CD4-positive, alpha-beta memory T cell (primary cell): ENCODE measurements at regions not wholly inside any gene's neighbourhood (a gene's known extent, or its start where the extent isn't known, plus 50 kb on each side); places are given as distances from the start of the nearest gene placed in this dataset.

ENCODE experiments used
- CTCF ChIA-PET: fragments of 350-600 bp; sonication (Branson Sonifier 250); formaldehyde crosslinking; loops from one replicate; lab custom pipeline; 2021; ENCODE audit warnings: inconsistent platforms; ENCODE audit not compliant: partially characterized antibody; lab: Charles Lee
- POLR2A ChIA-PET: fragments of 350-600 bp; sonication (Branson Sonifier 250); formaldehyde crosslinking; loops from one replicate; lab custom pipeline; 2021; ENCODE audit not compliant: partially characterized antibody; lab: Charles Lee
- DNase-seq, 5 donors: peaks; one replicate each; pipeline versions ENCODE4 v3.0.0 to v3.0.0-alpha.2; 2020 to 2022; ENCODE audit warnings: mixed read lengths in 1 of 5
- H3K27ac ChIP-seq: one replicate; pipeline ENCODE4 v1.7.0; 2013; ENCODE audit warnings: low read depth, low read length
- H3K27me3 ChIP-seq: 2 replicates; pipeline ENCODE4 v1.7.0; 2013; ENCODE audit warnings: mild to moderate bottlenecking, low read length, moderate library complexity; ENCODE audit not compliant: insufficient read depth
- H3K36me3 ChIP-seq: 2 replicates; pipeline ENCODE4 v1.7.0; 2013; ENCODE audit warnings: mild to moderate bottlenecking, low read length, moderate library complexity; ENCODE audit not compliant: insufficient read depth
- H3K4me1 ChIP-seq: 2 replicates; pipeline ENCODE4 v1.7.0; 2013; ENCODE audit warnings: mild to moderate bottlenecking, low read length, moderate library complexity; ENCODE audit not compliant: insufficient read depth
- H3K4me3 ChIP-seq, 2 donors: one replicate each; pipeline ENCODE4 v1.7.0; 2013; ENCODE audit warnings: low read length in 2 of 2, mild to moderate bottlenecking in 1 of 2
- H3K9me3 ChIP-seq, 2 donors: one replicate each; pipeline ENCODE4 v1.7.0; 2013; ENCODE audit warnings: low read length in 2 of 2, control low read depth in 1 of 2; ENCODE audit not compliant: control insufficient read depth in 1 of 2
- H3K27ac Mint-ChIP-seq, 7 donors: one replicate each; pipeline ENCODE4 v1.8.0; 2020 to 2021; ENCODE audit warnings: mixed read lengths in 7 of 7, mild to moderate bottlenecking in 6 of 7, inconsistent platforms in 3 of 7, moderate library complexity in 3 of 7
- H3K27me3 Mint-ChIP-seq, 2 donors: one replicate each; pipeline ENCODE4 v1.8.0; 2020 to 2021; ENCODE audit warnings: mixed read lengths in 2 of 2
- H3K36me3 Mint-ChIP-seq, 2 donors: one replicate each; pipeline ENCODE4 v1.8.0; 2020 to 2021; ENCODE audit warnings: mixed read lengths in 2 of 2, inconsistent platforms in 1 of 2, mild to moderate bottlenecking in 1 of 2
- H3K4me1 Mint-ChIP-seq, 4 donors: one replicate each; pipeline ENCODE4 v1.8.0; 2020 to 2021; ENCODE audit warnings: mixed read lengths in 4 of 4, mild to moderate bottlenecking in 1 of 4
- H3K4me3 Mint-ChIP-seq, 8 donors: one replicate each; pipeline ENCODE4 v1.8.0; 2020 to 2021; ENCODE audit warnings: mixed read lengths in 8 of 8, mild to moderate bottlenecking in 7 of 8, moderate library complexity in 6 of 8, inconsistent platforms in 3 of 8
- H3K9me3 Mint-ChIP-seq, 8 donors: one replicate each; pipeline ENCODE4 v1.8.0; 2020 to 2021; ENCODE audit warnings: mixed read lengths in 8 of 8, mild to moderate bottlenecking in 5 of 8, inconsistent platforms in 3 of 8, moderate library complexity in 1 of 8
- intact Hi-C: fragments of 100-400 bp; cut with micrococcal nuclease; formaldehyde crosslinking; loops from one replicate; pipeline ENCODE4 v1.15.1; 2023

DNA sequence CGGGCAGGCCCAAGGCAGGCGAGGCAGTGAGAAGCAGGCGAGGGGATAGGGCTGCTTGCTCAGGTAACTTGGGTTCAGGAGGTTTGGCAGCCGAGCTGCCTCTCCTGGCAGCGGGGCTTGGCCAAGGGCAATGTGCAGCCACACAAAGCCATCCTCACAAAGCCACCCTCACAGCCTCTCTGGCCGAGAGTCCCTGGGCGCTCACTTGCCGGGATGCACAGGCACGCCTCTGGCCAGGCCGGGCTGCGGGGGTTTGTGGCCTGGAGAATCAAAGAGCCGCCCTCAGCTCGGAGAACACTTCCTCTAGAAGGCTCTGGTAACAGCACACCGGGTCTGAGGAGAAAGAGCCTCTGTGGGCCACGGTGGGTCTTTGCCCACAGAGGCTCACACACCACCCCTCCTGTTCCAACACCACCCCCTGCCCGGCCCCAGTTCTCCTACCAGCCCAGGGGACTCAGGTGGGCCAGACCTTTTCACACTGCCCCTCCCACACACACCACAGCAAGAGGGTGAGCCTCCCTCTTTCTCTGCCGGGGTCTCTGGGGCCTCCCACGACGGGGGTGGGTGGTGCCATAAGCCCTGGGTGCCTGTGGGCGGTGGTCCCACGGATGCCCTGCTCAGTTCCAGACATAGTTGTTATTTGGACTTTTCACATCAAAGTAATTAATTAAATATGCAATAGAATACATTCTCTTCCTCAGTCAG is 186.9 kb downstream of the ZFP36L2 start:
- peaks cover 0 to 2% (median 0%) of the 10 kb centered on the region in 8 donors for H3K9me3 Mint-ChIP-seq
- intact Hi-C loops, result no loop called here
- H3K4me3 ChIP-seq, result no peak overlapping the region
- H3K9me3 ChIP-seq, result no peaks in the 10 kb centered on the region
- H3K4me1 Mint-ChIP-seq, result no peaks in the 10 kb centered on the region
- H3K4me3 Mint-ChIP-seq, result no peak overlapping the region
- no peaks in the 10 kb centered on the region for H3K27me3 ChIP-seq
- H3K27me3 Mint-ChIP-seq, result no peaks in the 10 kb centered on the region
- H3K36me3 ChIP-seq, result no peaks in the 10 kb centered on the region
- no peak for DNase-seq
- H3K4me1 ChIP-seq, result no peaks in the 10 kb centered on the region
- H3K27ac Mint-ChIP-seq, result peak overlapping the region in 1 of 7 donors; percentile 61
- ChIA-PET POLR2A (no interaction called here), CTCF (no interaction called here)
- H3K36me3 Mint-ChIP-seq, result no peaks in the 10 kb centered on the region
- H3K27ac ChIP-seq, result no peak overlapping the region

DNA sequence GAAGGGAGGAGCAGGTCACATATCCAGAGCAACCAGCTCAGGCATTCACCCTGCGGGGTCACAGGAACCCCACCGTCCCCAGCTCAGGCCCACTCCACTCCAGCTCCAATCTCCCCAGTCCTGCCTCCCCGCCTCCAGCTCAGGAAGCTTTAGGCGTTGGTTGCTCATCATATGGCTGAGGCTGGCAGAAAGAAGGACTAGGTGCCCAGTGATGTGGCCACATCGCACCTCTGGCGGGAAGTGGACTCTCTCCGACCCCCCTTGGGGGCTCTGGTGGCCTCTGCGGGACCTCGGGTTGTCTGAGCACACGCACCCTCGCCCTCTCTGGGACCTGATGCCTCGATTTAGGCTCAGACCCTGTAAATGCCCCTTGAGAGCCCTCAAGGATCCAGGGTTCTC is 187.7 kb downstream of the ZFP36L2 start:
- no peaks in the 10 kb centered on the region for H3K27me3 Mint-ChIP-seq
- Histone ChIP-seq H3K4me1 (no peaks in the 10 kb centered on the region), H3K27me3 (no peaks in the 10 kb centered on the region), H3K27ac (no peak overlapping the region), H3K36me3 (no peaks in the 10 kb centered on the region), H3K4me3 (no peak overlapping the region), H3K9me3 (no peaks in the 10 kb centered on the region)
- H3K4me1 Mint-ChIP-seq, result peaks cover 0 to 1% (median 0%) of the 10 kb centered on the region in 4 donors
- intact Hi-C loops, result no loop called here
- no peaks in the 10 kb centered on the region for H3K9me3 Mint-ChIP-seq
- no peak overlapping the region for H3K27ac Mint-ChIP-seq
- CTCF ChIA-PET, result no interaction called here
- POLR2A ChIA-PET, result no interaction called here
- H3K4me3 Mint-ChIP-seq, result no peak overlapping the region
- no peaks in the 10 kb centered on the region for H3K36me3 Mint-ChIP-seq
- DNase-seq, result no peak

DNA sequence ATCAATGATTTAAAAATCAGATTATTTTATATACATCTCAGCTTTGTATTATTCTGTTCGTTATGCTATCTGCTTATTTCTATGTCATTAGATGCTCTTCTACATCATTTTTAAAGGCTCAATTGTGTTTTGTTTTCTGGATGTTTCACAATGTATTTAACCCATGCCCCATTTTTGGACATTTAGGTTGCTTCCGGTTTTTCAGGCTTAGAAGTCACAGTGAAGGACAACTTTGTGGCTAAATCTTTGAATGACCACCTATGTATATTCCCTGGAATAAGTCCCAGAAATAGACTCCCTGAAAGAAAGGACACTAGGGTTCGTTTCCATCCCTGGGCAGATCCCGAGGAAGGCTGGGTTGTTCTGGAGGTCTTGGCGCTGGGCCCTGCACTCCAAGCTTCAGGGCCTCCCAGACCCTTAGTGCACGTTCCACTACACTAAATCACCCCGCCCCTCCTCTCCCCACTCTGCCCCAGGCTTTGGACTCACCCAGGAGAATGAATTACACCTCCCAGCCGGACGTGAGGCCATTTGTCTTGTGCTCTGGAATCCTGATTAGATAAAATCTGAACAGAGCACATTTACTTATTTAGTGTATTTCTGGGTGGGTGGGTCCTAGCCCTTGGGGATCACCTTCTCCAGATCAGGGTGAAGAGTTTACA is 188.2 kb downstream of the ZFP36L2 start:
- no peaks in the 10 kb centered on the region for H3K36me3 Mint-ChIP-seq
- peak overlapping the region in 1 of 7 donors; percentile 13 for H3K27ac Mint-ChIP-seq
- H3K9me3 Mint-ChIP-seq, result no peaks in the 10 kb centered on the region
- no peaks in the 10 kb centered on the region for H3K27me3 Mint-ChIP-seq
- no peak overlapping the region for H3K27ac ChIP-seq
- H3K27me3 ChIP-seq, result no peaks in the 10 kb centered on the region
- no peaks in the 10 kb centered on the region for H3K9me3 ChIP-seq
- CTCF ChIA-PET, result no interaction called here
- H3K4me1 ChIP-seq, result no peaks in the 10 kb centered on the region
- intact Hi-C loops, result no loop called here
- DNase-seq, result no peak
- H3K4me1 Mint-ChIP-seq, result peaks cover 0 to 4% (median under 1%) of the 10 kb centered on the region in 4 donors
- H3K4me3 ChIP-seq, result no peak overlapping the region
- no peak overlapping the region for H3K4me3 Mint-ChIP-seq
- no peaks in the 10 kb centered on the region for H3K36me3 ChIP-seq
- POLR2A ChIA-PET, result no interaction called here

DNA sequence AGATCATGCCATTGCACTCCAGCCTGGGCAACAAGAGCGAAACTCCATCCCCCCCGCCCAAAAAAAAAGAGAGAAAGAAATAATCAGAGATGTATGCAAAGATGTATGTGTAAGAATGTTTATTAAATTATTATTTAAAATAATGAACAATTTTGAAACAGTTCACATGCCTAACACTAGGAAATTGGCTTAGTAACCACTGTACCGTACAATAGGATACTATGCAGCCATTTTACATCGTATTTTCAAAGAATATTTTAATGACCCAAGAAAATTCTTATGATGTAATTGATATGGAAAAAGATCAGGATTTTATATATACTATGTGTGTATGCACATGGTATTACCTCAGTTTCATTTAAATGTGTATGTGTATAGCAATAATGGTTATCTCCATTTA is 190.5 kb downstream of the ZFP36L2 start:
- intact Hi-C loops, result no loop called here
- no peak overlapping the region for H3K27ac ChIP-seq
- Mint-ChIP-seq H3K36me3 (no peaks in the 10 kb centered on the region), H3K4me3 (no peak overlapping the region), H3K27me3 (no peaks in the 10 kb centered on the region), H3K9me3 (no peaks in the 10 kb centered on the region), H3K27ac (no peak overlapping the region), H3K4me1 (peaks cover 6 to 12% (median 8%) of the 10 kb centered on the region in 4 donors)
- ChIA-PET POLR2A (no interaction called here), CTCF (no interaction called here)
- H3K9me3 ChIP-seq, result no peaks in the 10 kb centered on the region
- no peaks in the 10 kb centered on the region for H3K27me3 ChIP-seq
- H3K4me1 ChIP-seq, result peaks cover 6% of the 10 kb centered on the region
- H3K4me3 ChIP-seq, result no peak overlapping the region
- no peaks in the 10 kb centered on the region for H3K36me3 ChIP-seq
- no peak for DNase-seq

DNA sequence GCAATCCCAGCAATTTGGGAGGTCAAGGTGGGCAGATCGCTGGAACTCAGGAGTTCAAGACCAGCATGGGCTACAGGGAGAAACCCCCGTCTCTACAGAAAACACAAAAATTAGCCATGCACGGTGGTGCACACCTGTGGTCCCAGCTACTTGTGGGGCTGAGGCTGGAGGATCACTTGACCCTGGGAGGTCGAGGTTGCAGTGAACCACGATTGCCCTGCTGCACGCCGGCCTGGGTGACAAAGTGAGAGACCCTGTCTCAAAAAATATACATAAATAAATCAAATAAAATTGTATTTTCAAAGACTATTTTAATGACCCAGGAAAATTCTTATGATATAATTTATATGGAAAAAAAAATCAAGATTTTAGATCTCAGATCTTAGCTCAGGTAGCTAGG is 191.5 kb downstream of the ZFP36L2 start:
- no peaks in the 10 kb centered on the region for H3K36me3 Mint-ChIP-seq
- H3K27me3 Mint-ChIP-seq, result no peaks in the 10 kb centered on the region
- intact Hi-C loops, result no loop called here
- ChIA-PET CTCF (no interaction called here), POLR2A (no interaction called here)
- no peaks in the 10 kb centered on the region for H3K9me3 ChIP-seq
- H3K4me1 ChIP-seq, result peaks cover 6% of the 10 kb centered on the region
- peaks cover 6 to 12% (median 8%) of the 10 kb centered on the region in 4 donors for H3K4me1 Mint-ChIP-seq
- H3K27ac Mint-ChIP-seq, result no peak overlapping the region
- no peaks in the 10 kb centered on the region for H3K9me3 Mint-ChIP-seq
- H3K27me3 ChIP-seq, result no peaks in the 10 kb centered on the region
- no peak overlapping the region for H3K4me3 ChIP-seq
- H3K36me3 ChIP-seq, result no peaks in the 10 kb centered on the region
- H3K4me3 Mint-ChIP-seq, result no peak overlapping the region
- H3K27ac ChIP-seq, result no peak overlapping the region
- no peak for DNase-seq

DNA sequence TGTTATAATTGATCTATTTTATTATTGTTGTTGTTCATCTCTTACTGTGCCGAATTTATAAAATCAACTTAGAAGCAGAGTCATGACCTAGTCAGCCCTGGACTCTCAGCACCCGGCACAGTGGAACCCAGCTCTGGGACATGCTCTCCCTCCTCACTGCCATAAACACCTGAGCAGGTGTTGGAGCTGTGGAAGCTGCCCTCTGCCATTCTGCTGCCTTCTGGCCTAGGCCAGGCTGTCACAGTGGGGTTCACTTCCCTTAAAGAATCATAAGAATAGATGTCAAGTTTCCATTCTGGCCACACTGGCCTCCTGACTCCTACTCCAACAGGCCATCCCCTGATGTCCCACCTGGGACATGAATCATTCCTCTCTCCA is 192.2 kb downstream of the ZFP36L2 start:
- DNase-seq, result no peak
- no peak overlapping the region for H3K27ac ChIP-seq
- intact Hi-C loops, result no loop called here
- Mint-ChIP-seq H3K36me3 (no peaks in the 10 kb centered on the region), H3K27ac (no peak overlapping the region), H3K4me3 (peak overlapping the region in 1 of 8 donors; percentile 1), H3K27me3 (no peaks in the 10 kb centered on the region), H3K4me1 (peaks cover 6 to 12% (median 8%) of the 10 kb centered on the region in 4 donors), H3K9me3 (no peaks in the 10 kb centered on the region)
- H3K9me3 ChIP-seq, result no peaks in the 10 kb centered on the region
- no peaks in the 10 kb centered on the region for H3K36me3 ChIP-seq
- H3K27me3 ChIP-seq, result no peaks in the 10 kb centered on the region
- H3K4me3 ChIP-seq, result no peak overlapping the region
- H3K4me1 ChIP-seq, result peaks cover 6% of the 10 kb centered on the region
- POLR2A ChIA-PET, result no interaction called here
- CTCF ChIA-PET, result no interaction called here

DNA sequence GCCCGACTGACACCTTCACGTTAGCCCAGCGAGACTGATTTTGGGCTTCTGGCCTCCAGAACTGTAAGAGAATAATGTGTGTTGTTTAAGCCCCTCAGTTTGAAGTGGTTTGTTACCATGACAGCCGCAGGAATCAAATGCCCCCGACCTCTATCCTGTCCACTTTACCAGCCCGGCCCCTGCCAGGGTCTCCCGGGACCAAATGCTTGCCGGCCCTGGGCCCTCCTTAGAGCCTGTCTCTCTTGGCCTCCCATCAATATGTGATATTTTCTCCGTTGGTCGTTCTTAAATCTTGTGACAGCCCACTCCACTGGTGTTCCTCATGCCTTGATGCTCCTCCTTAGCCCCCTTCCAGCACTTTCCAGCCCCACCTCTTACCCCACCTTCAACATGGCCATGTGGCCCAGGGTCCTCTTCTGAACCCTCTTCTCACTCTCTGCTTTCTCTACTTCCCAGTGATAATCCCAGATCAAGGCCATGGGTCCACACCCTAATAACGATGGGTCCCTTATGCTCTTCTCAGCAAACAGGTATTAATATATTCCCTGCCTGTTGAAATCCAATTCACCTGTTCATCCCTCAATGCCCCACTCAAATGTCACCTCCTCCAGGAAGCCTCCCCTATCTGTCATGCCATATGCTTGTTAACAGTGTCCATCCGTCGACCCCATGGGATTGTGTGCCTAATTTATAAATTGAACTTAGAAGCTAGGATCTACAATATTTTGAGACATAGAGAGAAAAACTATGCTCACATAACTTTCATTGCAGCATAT is 192.8 kb downstream of the ZFP36L2 start:
- peaks cover 6 to 12% (median 8%) of the 10 kb centered on the region in 4 donors for H3K4me1 Mint-ChIP-seq
- peak overlapping the region in 2 of 7 donors; percentile 40 to 63 for H3K27ac Mint-ChIP-seq
- H3K27ac ChIP-seq, result no peak overlapping the region
- H3K27me3 ChIP-seq, result no peaks in the 10 kb centered on the region
- intact Hi-C loops, result no loop called here
- peak overlapping the region in 1 of 8 donors; percentile 7 for H3K4me3 Mint-ChIP-seq
- no peaks in the 10 kb centered on the region for H3K27me3 Mint-ChIP-seq
- no peaks in the 10 kb centered on the region for H3K9me3 ChIP-seq
- DNase-seq, result no peak
- no peaks in the 10 kb centered on the region for H3K9me3 Mint-ChIP-seq
- no peak overlapping the region for H3K4me3 ChIP-seq
- H3K4me1 ChIP-seq, result peaks cover 6% of the 10 kb centered on the region
- POLR2A ChIA-PET, result no interaction called here
- H3K36me3 ChIP-seq, result no peaks in the 10 kb centered on the region
- CTCF ChIA-PET, result no interaction called here
- no peaks in the 10 kb centered on the region for H3K36me3 Mint-ChIP-seq
